ENCODE measurements at regions not wholly inside any gene's neighbourhood (a gene's known extent, or its start where the extent isn't known, plus 50 kb on each side); places are given as distances from the start of the nearest gene placed in this dataset.

- TF ChIP-seq SKIL (IDR thresholded peaks at IDR 0.05; ENCODE audit: low read depth, poor library complexity, severe bottlenecking) (no peak), BCLAF1 (IDR thresholded peaks at IDR 0.05) (no peak), POLR2AphosphoS5 (IDR thresholded peaks at IDR 0.05; ENCODE audit: low read length) (no peak), RFX5 (IDR thresholded peaks at IDR 0.05; ENCODE audit: low read depth, low read length) (no peak), ZBTB40 (IDR thresholded peaks at IDR 0.05; ENCODE audit: borderline replicate concordance) (no peak), RB1 (IDR thresholded peaks at IDR 0.05; ENCODE audit: borderline replicate concordance) (no peak)
These were observed 544.4 kb downstream of the IPMK start (continued) for GRCh38 chr10:57723305-57723704.

Measured in GM12878 (cell line).